A549 (cell line): ENCODE measurements at regions not wholly inside any gene's neighbourhood (a gene's known extent, or its start where the extent isn't known, plus 50 kb on each side); places are given as distances from the start of the nearest gene placed in this dataset.

Experiments used
- CHD4 ChIP-seq: fragments of 200-600 bp; sonication (generic); IDR thresholded peaks from 2 replicates; pipeline ENCODE4 v1.6.1; 2016; ENCODE audit warnings: antibody characterized with exemption, mild to moderate bottlenecking, borderline replicate concordance
- CTCF ChIP-seq: fragments of >200 bp; sonication (Bioruptor Twin); formaldehyde crosslinking; IDR thresholded peaks from 3 replicates; pipeline ENCODE4 v1.5.1; 2016
- ELK1 ChIP-seq: fragments of 150-350 bp; IDR thresholded peaks from 2 replicates; pipeline ENCODE4 v1.6.1; 2014; ENCODE audit warnings: low read depth, mild to moderate bottlenecking, low read length
- JUNB ChIP-seq: fragments of >200 bp; sonication (Bioruptor Twin); formaldehyde crosslinking; IDR thresholded peaks from 2 replicates; pipeline ENCODE4 v1.6.1; 2016
- MYC ChIP-seq: IDR thresholded peaks from 2 replicates; pipeline ENCODE4 v1.6.1; 2012; ENCODE audit warnings: mild to moderate bottlenecking, inconsistent platforms, low read length, improper control_type of control experiment, borderline replicate concordance
- NPAS2 ChIP-seq: fragments of 250-450 bp; sonication (Bioruptor Pico); IDR thresholded peaks from 2 replicates; pipeline ENCODE4 v1.8.0; 2022; ENCODE audit warnings: mild to moderate bottlenecking, moderate library complexity, borderline replicate concordance
- NR3C1 ChIP-seq: fragments of >200 bp; sonication (Bioruptor Twin); formaldehyde crosslinking; IDR thresholded peaks from 3 replicates; pipeline ENCODE4 v1.6.1; 2017
- POLR2A ChIP-seq: IDR thresholded peaks from 2 replicates; pipeline ENCODE4 v1.6.1; 2012; ENCODE audit warnings: mild to moderate bottlenecking, low read length
- POLR2AphosphoS2 ChIP-seq: conservative IDR thresholded peaks from 2 replicates; pipeline ENCODE4 v1.6.1; 2012; ENCODE audit warnings: low read length, improper control_type of control experiment, inconsistent platforms
- RNF2 ChIP-seq: fragments of 200-600 bp; sonication (generic); IDR thresholded peaks from 2 replicates; pipeline ENCODE4 v1.6.1; 2016; ENCODE audit warnings: low read depth, mild to moderate bottlenecking, antibody characterized with exemption, moderate library complexity, borderline replicate concordance
- TF ChIP-seq, protein P1 (sequence below): IDR thresholded peaks from 2 replicates; pipeline ENCODE4 v1.6.1; 2012
- TF ChIP-seq, protein P2 (sequence below): fragments of 450-650 bp; IDR thresholded peaks from 2 replicates; pipeline ENCODE4 v1.6.1; 2014; ENCODE audit warnings: antibody characterized with exemption

- TF ChIP-seq CTCF (no peak), CHD4 (no peak), NR3C1 (no peak), POLR2A (no peak), JUNB (no peak), POLR2AphosphoS2 (no peak), ELK1 (no peak), NPAS2 (CRISPR knock-in tag) (no peak), MYC (no peak), RNF2 (no peak)
- TF ChIP-seq, protein P1, sequence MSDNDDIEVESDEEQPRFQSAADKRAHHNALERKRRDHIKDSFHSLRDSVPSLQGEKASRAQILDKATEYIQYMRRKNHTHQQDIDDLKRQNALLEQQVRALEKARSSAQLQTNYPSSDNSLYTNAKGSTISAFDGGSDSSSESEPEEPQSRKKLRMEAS: no peak
- TF ChIP-seq, protein P2, sequence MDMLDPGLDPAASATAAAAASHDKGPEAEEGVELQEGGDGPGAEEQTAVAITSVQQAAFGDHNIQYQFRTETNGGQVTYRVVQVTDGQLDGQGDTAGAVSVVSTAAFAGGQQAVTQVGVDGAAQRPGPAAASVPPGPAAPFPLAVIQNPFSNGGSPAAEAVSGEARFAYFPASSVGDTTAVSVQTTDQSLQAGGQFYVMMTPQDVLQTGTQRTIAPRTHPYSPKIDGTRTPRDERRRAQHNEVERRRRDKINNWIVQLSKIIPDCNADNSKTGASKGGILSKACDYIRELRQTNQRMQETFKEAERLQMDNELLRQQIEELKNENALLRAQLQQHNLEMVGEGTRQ: no peak
Observed at GRCh38 chr6:9984607-9985006, 430.3 kb downstream of the TFAP2A start.
